ENCODE measurements at regions not wholly inside any gene's neighbourhood (a gene's known extent, or its start where the extent isn't known, plus 50 kb on each side); places are given as distances from the start of the nearest gene placed in this dataset.
"Not testable (repeated sequence)": the region's sequence is repeated elsewhere in the genome, so short reads cannot be mapped to it uniquely, and the experiment has no call there.

DNA sequence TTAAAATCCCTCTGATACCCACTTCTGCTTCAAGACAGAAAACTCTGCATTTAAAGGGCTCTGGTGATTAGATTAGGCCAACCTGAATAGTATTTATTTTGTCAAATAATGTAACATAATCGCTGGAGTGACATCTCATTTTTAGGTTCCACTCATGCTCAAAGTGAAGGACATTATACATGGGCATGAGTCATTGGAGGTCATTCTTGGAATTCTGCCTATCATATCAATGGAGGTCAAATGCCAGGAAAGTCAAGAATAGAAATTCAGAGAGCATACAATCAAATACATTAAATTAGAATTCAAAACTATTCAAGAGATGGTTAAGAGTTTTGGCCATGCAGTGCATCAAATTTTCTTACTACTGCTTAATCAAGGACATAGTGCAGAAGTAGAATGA is 50.8 kb upstream of the PRSS1 start:
- no peak for DNase-seq

DNA sequence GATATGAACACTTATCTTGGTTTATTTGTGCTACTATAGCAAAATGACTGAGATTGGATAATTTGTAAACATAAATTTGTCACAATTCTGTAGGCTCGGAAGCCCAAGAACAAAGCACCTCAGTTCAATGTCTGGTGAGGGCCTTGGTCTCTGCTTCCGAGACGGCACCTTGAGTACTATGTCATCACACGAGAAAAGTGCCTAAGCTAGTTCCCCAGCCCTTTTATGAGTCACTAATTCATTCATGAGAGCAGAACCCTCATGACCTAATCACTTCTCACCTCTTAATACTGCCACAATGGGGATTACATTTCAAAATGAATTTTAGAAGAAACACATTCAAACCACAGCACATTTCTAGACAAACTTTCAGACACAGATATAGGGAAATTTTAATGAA is 52.0 kb upstream of the PRSS1 start:
- no peak for DNase-seq

DNA sequence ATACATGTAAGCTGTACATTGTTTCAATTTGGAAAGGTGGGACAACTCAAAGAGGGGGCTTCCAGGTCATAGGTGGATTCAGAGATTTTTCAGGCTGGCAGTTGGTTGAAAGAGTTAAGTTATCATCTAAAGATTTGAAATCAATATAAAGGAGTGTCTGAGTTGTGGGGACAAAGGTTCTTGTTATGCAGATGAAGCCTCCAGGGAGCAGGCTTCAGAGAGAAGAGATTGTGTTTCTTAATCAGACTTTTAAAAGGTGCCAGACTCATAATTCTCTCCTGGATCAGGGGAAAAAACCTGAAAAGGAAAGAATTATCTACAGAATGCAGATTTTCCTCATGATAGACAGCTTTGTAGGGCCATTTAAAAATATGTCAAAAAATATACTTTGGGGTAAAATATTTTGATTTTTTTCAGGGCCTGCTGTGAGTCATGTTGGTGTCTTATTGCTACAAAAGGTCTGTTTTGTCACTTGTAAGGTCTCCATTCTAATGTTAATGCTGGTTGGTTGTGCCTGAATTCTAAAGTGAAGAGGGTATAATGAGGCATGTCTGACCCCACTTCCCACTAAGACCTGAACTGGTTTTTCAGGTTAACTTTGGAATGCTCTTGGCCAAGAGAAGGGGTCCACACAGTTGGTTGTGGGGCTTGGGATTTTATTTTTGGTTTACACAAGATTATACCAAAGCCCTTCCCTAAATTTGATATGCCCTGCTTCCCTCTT is 52.7 kb upstream of the PRSS1 start:
- DNase-seq: no peak

DNA sequence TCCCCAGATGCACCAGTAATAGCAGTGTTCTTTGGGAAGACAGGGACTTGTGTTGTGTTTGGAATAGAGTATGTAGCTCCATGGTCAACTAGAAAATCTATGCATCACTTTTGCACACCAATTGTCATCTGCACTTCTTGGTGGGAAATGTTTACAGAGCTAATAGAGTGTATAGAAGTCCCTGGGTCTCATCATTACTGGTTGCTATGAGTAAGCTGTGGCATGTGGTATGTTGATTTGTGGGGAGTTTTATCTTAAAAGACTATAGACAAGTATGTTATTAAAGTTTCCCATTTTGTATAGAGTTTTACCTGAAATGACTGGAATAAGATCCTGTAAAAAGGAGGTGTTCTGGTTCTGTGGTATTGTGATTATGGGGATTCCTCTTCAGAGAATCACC is 55.4 kb upstream of the PRSS1 start:
- no peak for DNase-seq

DNA sequence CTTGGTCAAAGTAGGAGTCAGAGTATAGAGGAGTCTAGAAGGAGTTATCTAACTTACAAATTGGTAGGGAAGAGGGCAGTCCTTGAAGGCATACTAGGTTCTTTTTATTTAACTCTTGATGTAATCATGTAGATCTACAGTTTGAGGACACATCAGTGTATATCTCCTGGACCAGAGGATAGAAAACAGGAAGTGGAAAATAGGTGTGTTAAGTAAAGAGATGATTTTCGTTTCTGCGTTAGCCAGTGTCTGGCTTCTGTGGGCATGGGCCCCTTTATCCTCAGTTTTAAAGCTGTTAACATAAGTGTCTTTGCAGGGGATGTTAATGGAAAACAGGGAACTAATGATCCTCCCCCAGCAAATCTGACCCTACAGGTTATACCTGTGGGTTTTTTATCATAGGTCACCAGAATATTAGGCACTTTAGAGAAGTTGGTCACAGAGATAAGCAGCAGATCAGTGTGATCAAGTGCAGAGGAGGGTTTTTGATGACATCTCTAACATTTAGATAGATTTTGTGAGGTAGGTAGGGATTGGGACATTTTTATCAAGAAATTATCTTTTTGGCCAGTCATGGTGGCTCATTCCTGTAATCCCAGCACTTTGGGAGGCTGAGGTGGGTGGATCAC is 58.6 kb upstream of the PRSS1 start:
- no peak for DNase-seq

DNA sequence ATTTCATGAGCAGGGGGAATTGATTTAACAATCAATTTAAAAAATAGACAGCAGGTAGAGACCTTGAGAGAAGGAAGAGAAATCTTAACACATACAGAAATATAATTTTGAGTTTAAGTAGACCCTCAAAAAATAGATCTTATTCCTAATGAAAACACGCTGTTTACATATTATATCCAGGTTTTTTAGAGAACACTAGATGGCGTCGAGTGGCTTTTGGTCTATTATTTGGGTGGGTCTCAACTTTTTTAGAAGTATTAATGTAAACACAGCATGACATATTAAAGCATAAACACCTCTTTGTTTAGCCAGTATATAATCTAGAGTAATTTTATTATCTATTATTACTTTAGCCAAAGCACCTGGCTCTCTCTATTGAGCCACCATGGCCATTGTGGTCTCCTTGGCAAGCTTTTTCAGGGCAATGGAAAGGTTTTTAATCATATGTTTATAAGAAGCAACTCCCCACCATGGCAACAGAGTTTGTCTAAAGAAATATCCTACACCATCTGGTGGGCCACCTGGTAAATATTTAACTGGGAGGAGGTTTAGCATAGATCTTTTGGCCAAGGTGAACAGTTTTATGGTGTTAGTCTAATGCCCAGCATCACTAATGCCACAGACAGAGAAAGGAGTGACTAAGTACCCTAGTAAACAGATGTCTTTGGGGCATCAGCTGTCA is 59.7 kb upstream of the PRSS1 start:
- DNase-seq: no peak

DNA sequence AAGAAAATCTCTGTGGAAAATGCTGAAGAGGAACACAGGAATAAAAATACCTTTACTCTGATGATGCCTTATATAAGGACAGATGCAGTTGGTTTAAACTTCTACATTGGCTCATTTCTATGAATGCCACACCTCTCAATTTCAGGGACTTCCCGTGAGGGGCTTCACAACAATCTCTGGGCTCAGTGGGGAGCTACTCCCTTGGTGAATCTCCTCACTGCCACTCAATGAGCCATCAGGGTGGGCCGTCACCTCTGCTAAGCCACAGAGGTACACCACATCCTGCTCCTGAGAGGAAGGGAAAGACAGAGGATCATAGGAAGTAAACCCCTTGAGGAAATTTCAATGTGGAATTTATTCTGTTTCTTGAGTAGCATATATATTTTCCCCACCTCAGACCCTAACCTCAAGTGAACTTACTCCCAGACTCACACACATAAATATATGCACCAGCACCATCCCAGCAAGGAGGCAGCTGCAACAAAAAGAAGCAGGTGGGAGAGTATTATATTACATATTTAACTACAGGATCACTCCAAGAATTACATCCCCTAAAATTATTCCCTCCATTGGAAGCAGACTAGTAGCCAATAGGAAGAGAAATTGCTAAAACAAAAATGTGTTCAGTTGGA is 63.3 kb upstream of the PRSS1 start:
- no peak for DNase-seq

- no peak for DNase-seq
Observed at GRCh38 chr7:142681314-142682092, 67.8 kb upstream of the PRSS1 start.

- no peak for DNase-seq
Observed at GRCh38 chr7:142671506-142671905, 77.8 kb upstream of the PRSS1 start.

DNA sequence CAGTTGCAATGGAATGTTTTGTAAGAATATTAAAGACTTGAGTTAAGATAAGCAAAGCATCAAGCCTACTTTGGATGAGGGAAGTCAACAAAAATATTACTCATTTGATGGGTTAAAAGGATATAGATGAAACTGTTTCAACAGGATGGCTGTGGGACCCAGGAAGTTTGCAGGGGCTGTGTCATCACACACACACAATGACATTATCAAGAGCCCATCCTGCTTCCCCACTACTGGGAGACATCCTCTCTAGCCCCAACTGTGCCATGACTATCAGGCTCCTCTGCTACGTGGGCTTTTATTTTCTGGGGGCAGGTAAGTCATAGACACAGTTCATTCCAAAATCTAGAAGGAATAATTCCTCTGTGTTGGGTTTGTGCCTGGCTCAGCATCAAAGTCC is 78.8 kb upstream of the PRSS1 start:
- DNase-seq: no peak

- no peak for DNase-seq
Observed at GRCh38 chr7:142669074-142669654, 80.1 kb upstream of the PRSS1 start.

- DNase-seq: no peak
Observed at GRCh38 chr7:142668495-142668894, 80.8 kb upstream of the PRSS1 start.

- DNase-seq: no peak
Observed at GRCh38 chr7:142657376-142657775, 91.9 kb upstream of the PRSS1 start.

DNA sequence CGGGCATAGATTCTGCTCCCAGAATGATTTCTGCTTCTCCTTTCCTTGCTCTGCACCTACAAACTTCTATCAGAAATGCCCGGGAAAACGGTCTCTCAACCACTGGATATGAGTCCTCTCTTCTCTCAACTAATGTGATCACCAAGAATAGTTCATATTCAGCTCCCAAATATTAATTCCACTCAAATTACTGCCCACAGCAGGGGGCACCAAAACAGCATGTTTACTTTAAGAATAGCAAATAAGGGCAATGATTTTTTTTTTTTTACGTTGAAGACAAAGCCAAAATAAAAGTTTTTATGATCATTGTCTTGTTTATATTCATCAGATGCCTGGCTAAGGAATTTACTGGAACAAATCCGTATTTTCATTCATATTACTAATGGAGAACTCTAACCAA is 94.9 kb upstream of the PRSS1 start:
- no peak for DNase-seq

- no peak for DNase-seq
Observed at GRCh38 chr7:142647749-142648148, 101.5 kb upstream of the PRSS1 start.

- DNase-seq: no peak
Observed at GRCh38 chr7:142646386-142647140, 102.7 kb upstream of the PRSS1 start.

GRCh38 chr7:142645777-142646176 is 103.5 kb upstream of the PRSS1 start:
- DNase-seq: no peak

- DNase-seq: no peak
Observed at GRCh38 chr7:142642316-142642715, 107.0 kb upstream of the PRSS1 start.

- DNase-seq: not testable (repeated sequence)
Observed at GRCh38 chr7:142641252-142641651, 108.0 kb upstream of the PRSS1 start.

GRCh38 chr7:142638581-142638980 is 110.7 kb upstream of the PRSS1 start:
- DNase-seq: no peak

GRCh38 chr7:142637240-142637639 is 112.0 kb upstream of the PRSS1 start:
- no peak for DNase-seq

GRCh38 chr7:142636751-142637150 is 112.5 kb upstream of the PRSS1 start:
- DNase-seq: no peak

Measured in T1000 (cell line).